Lung (tissue), 11 donors: ENCODE measurements at regions not wholly inside any gene's neighbourhood (a gene's known extent, or its start where the extent isn't known, plus 50 kb on each side); places are given as distances from the start of the nearest gene placed in this dataset.

ENCODE experiments used
- ATAC-seq: fragments of 200-7000 bp; cut with Tn5 transposase; one replicate; pipeline ENCODE4 v1.9.1; 2020; ENCODE audit warnings: moderate number of reproducible peaks; ENCODE audit not compliant: insufficient read depth, low FRiP score
- DNase-seq, 3 donors: peaks; one replicate each; pipeline ENCODE4 v3.0.0-alpha.2; 2013 to 2017
- H3K27ac ChIP-seq, 2 donors: one replicate each; pipeline ENCODE4 v1.5.1; 2013; ENCODE audit warnings: mild to moderate bottlenecking in 2 of 2, moderate library complexity in 2 of 2, control low read depth in 1 of 2, inconsistent platforms in 1 of 2, low read depth in 1 of 2, low read length in 1 of 2
- H3K27me3 ChIP-seq, 3 donors: one replicate each; pipeline ENCODE4 v1.5.1; 2013; ENCODE audit warnings: low read length in 2 of 3; ENCODE audit not compliant: control insufficient read depth in 3 of 3, insufficient read depth in 3 of 3
- H3K36me3 ChIP-seq, 4 donors: one replicate each; pipeline ENCODE4 v1.5.1; 2013; ENCODE audit warnings: low read length in 4 of 4, mild to moderate bottlenecking in 1 of 4, moderate library complexity in 1 of 4; ENCODE audit not compliant: control insufficient read depth in 4 of 4, insufficient read depth in 4 of 4
- H3K4me1 ChIP-seq, 5 donors: one replicate each; pipeline ENCODE4 v1.5.1; 2013; ENCODE audit warnings: low read length in 5 of 5, mild to moderate bottlenecking in 2 of 5, moderate library complexity in 1 of 5; ENCODE audit not compliant: control insufficient read depth in 5 of 5, insufficient read depth in 5 of 5
- H3K4me3 ChIP-seq: one replicate; pipeline ENCODE4 v1.5.1; 2013; ENCODE audit warnings: mild to moderate bottlenecking, control low read depth, moderate library complexity
- H3K9ac ChIP-seq, 2 donors: one replicate each; pipeline ENCODE4 v1.5.1; 2013; ENCODE audit warnings: low read length in 2 of 2, control low read depth in 1 of 2; ENCODE audit not compliant: insufficient read depth in 1 of 2
- H3K9me3 ChIP-seq, 4 donors: one replicate each; pipeline ENCODE4 v1.5.1; 2013; ENCODE audit warnings: low read length in 3 of 4, mild to moderate bottlenecking in 1 of 4, moderate library complexity in 1 of 4; ENCODE audit not compliant: control insufficient read depth in 4 of 4, insufficient read depth in 3 of 4
- CTCF ChIP-seq: IDR thresholded peaks from 2 replicates; pipeline ENCODE4 v1.5.1; 2012; ENCODE audit warnings: mild to moderate bottlenecking; ENCODE audit errors: control extremely low read depth, extremely low read depth
- whole genome bisulfite sequencing, 2 donors: extraction: QIAGEN DNeasy Blood & Tissue Kit; methylation state at CpG; one replicate each; pipeline ENCODE4 v1.1.7; 2013; 5-methylcytosine and 5-hydroxymethylcytosine counted together
- donor health status: control.
- donor health status: control.
- donor health status: Bipolar disorder and iron deficiency.
- donor health status: healthy.
- donor health status: DM: yes; HTN: yes; CAD: no.

- no peaks in the 10 kb centered on the region for H3K4me1 ChIP-seq
- no peak overlapping the region for H3K9ac ChIP-seq
- TF ChIP-seq CTCF, result no peak
- H3K4me3 ChIP-seq, result no peak overlapping the region
- H3K27me3 ChIP-seq, result no peaks in the 10 kb centered on the region
- peaks cover 0 to 2% (median 0%) of the 10 kb centered on the region in 4 donors for H3K9me3 ChIP-seq
- DNase-seq, result no peak
- ATAC-seq, result no peak
- H3K36me3 ChIP-seq, result no peaks in the 10 kb centered on the region
- WGBS, 2 donors, result 80 to 93% methylated on average over 2 of the region's 2 CpGs
- H3K27ac ChIP-seq, result no peak overlapping the region
Observed at GRCh38 chr5:164688437-164688836, 1183.0 kb downstream of the MAT2B start.

- TF ChIP-seq CTCF, result no peak
- no peak for ATAC-seq
- 47 to 63% methylated on average over 7 of the region's 7 CpGs for WGBS, 2 donors
Observed at GRCh38 chr5:164708831-164709230, 1203.4 kb downstream of the MAT2B start.

GRCh38 chr5:164713682-164714081, 1208.3 kb downstream of the MAT2B start:
- no peaks in the 10 kb centered on the region for H3K27me3 ChIP-seq
- no peak overlapping the region for H3K27ac ChIP-seq
- DNase-seq (no peak), ATAC-seq (no peak)
- no peaks in the 10 kb centered on the region for H3K4me1 ChIP-seq
- H3K36me3 ChIP-seq, result no peaks in the 10 kb centered on the region
- 71 to 80% methylated on average over 2 of the region's 2 CpGs for WGBS, 2 donors
- H3K9ac ChIP-seq, result no peak overlapping the region
- H3K4me3 ChIP-seq, result no peak overlapping the region
- peaks cover 0 to 2% (median 0%) of the 10 kb centered on the region in 4 donors for H3K9me3 ChIP-seq
- TF ChIP-seq CTCF, result no peak

More at GRCh38 chr5:164708831-164709230, 1203.4 kb downstream of the MAT2B start:
- H3K9me3 ChIP-seq, result peaks cover 0 to 2% (median 0%) of the 10 kb centered on the region in 4 donors
- H3K4me3 ChIP-seq, result no peak overlapping the region
- H3K27ac ChIP-seq, result no peak overlapping the region
- H3K36me3 ChIP-seq, result no peaks in the 10 kb centered on the region
- no peak for DNase-seq
- H3K4me1 ChIP-seq, result no peaks in the 10 kb centered on the region
- no peak overlapping the region for H3K9ac ChIP-seq
- H3K27me3 ChIP-seq, result no peaks in the 10 kb centered on the region

GRCh38 chr5:164721116-164721515, 1215.7 kb downstream of the MAT2B start:
- DNase-seq (no peak), ATAC-seq (no peak)

More at GRCh38 chr5:164721116-164721515, 1215.7 kb downstream of the MAT2B start:
- H3K4me3 ChIP-seq, result no peak overlapping the region
- no peak overlapping the region for H3K9ac ChIP-seq
- no peaks in the 10 kb centered on the region for H3K4me1 ChIP-seq
- H3K27me3 ChIP-seq, result no peaks in the 10 kb centered on the region
- no peaks in the 10 kb centered on the region for H3K9me3 ChIP-seq
- TF ChIP-seq CTCF, result no peak
- no peaks in the 10 kb centered on the region for H3K36me3 ChIP-seq
- H3K27ac ChIP-seq, result no peak overlapping the region
